WERI-Rb-1 (cell line): ENCODE measurements at regions not wholly inside any gene's neighbourhood (a gene's known extent, or its start where the extent isn't known, plus 50 kb on each side); places are given as distances from the start of the nearest gene placed in this dataset.
"Not testable (repeated sequence)": the region's sequence is repeated elsewhere in the genome, so short reads cannot be mapped to it uniquely, and the experiment has no call there.

Source experiments
- DNase-seq: peaks from one replicate; pipeline ENCODE4 v3.0.0-alpha.2; 2020
- H3K27ac ChIP-seq: fragments of 250-450 bp; sonication (Bioruptor Pico); 2 replicates; pipeline ENCODE4 v1.5.1; 2020; ENCODE audit warnings: mild to moderate bottlenecking, moderate library complexity
- H3K27me3 ChIP-seq: fragments of 250-450 bp; sonication (Bioruptor Pico); 2 replicates; pipeline ENCODE4 v1.5.1; 2021; ENCODE audit warnings: mild to moderate bottlenecking, low read depth, moderate library complexity; ENCODE audit not compliant: insufficient read depth, severe bottlenecking
- H3K36me3 ChIP-seq: fragments of 250-450 bp; sonication (Bioruptor Pico); 2 replicates; pipeline ENCODE4 v1.5.1; 2020; ENCODE audit warnings: mild to moderate bottlenecking, moderate library complexity
- H3K4me3 ChIP-seq: 2 replicates; pipeline ENCODE4 v1.5.1; 2011; ENCODE audit warnings: low read depth, mild to moderate bottlenecking, control low read depth, low read length
- H3K9me3 ChIP-seq: fragments of 250-450 bp; sonication (Bioruptor Pico); 2 replicates; pipeline ENCODE4 v1.5.1; 2021; ENCODE audit warnings: mild to moderate bottlenecking, moderate library complexity; ENCODE audit not compliant: severe bottlenecking
- CTCF ChIP-seq: IDR thresholded peaks from 2 replicates; pipeline ENCODE4 v1.5.1; 2011; ENCODE audit warnings: low read depth, mild to moderate bottlenecking, control low read depth, inconsistent platforms, low read length

- Histone ChIP-seq H3K27ac (no peak overlapping the region), H3K9me3 (no peaks in the 10 kb centered on the region), H3K4me3 (no peak overlapping the region), H3K36me3 (no peaks in the 10 kb centered on the region), H3K27me3 (no peaks in the 10 kb centered on the region)
- DNase-seq: no peak
- TF ChIP-seq CTCF: no peak
These were observed 156.1 kb downstream of the IGLL1 start for GRCh38 chr22:23424031-23424430.

GRCh38 chr22:23422281-23422680 is 157.8 kb downstream of the IGLL1 start:
- H3K36me3 ChIP-seq, DNase-seq, H3K4me3 ChIP-seq, H3K9me3 ChIP-seq, H3K27ac ChIP-seq, H3K27me3 ChIP-seq: not testable (repeated sequence)

- H3K27ac ChIP-seq, H3K36me3 ChIP-seq, H3K9me3 ChIP-seq, H3K27me3 ChIP-seq, DNase-seq, H3K4me3 ChIP-seq: not testable (repeated sequence)
These were observed 158.8 kb downstream of the IGLL1 start for GRCh38 chr22:23421300-23421699.

- no peaks in the 10 kb centered on the region for H3K36me3 ChIP-seq
- no peak overlapping the region for H3K4me3 ChIP-seq
- no peak for TF ChIP-seq CTCF
- no peak overlapping the region for H3K27ac ChIP-seq
- no peaks in the 10 kb centered on the region for H3K27me3 ChIP-seq
- no peak for DNase-seq
- H3K9me3 ChIP-seq: no peaks in the 10 kb centered on the region
These were observed 160.2 kb downstream of the IGLL1 start for GRCh38 chr22:23419931-23420330.

- DNase-seq: no peak
- Histone ChIP-seq H3K27me3 (no peaks in the 10 kb centered on the region), H3K27ac (no peak overlapping the region), H3K4me3 (no peak overlapping the region), H3K9me3 (no peaks in the 10 kb centered on the region), H3K36me3 (no peaks in the 10 kb centered on the region)
- no peak for TF ChIP-seq CTCF
These were observed 160.9 kb downstream of the IGLL1 start for GRCh38 chr22:23419171-23419570.

- TF ChIP-seq CTCF: no peak
- DNase-seq: no peak
- H3K9me3 ChIP-seq: no peaks in the 10 kb centered on the region
- no peak overlapping the region for H3K4me3 ChIP-seq
- H3K36me3 ChIP-seq: no peaks in the 10 kb centered on the region
- H3K27ac ChIP-seq: no peak overlapping the region
- H3K27me3 ChIP-seq: no peaks in the 10 kb centered on the region
These were observed 161.8 kb downstream of the IGLL1 start for GRCh38 chr22:23418159-23418788.

- not testable (repeated sequence) for H3K9me3 ChIP-seq, H3K36me3 ChIP-seq, DNase-seq, H3K27ac ChIP-seq, H3K4me3 ChIP-seq, H3K27me3 ChIP-seq
These were observed 162.8 kb downstream of the IGLL1 start for GRCh38 chr22:23417327-23417726.

- H3K36me3 ChIP-seq, H3K9me3 ChIP-seq, DNase-seq, H3K4me3 ChIP-seq, H3K27me3 ChIP-seq, H3K27ac ChIP-seq: not testable (repeated sequence)
These were observed 163.9 kb downstream of the IGLL1 start for GRCh38 chr22:23416169-23416690.
